ENCODE measurements at regions not wholly inside any gene's neighbourhood (a gene's known extent, or its start where the extent isn't known, plus 50 kb on each side); places are given as distances from the start of the nearest gene placed in this dataset.

DNA sequence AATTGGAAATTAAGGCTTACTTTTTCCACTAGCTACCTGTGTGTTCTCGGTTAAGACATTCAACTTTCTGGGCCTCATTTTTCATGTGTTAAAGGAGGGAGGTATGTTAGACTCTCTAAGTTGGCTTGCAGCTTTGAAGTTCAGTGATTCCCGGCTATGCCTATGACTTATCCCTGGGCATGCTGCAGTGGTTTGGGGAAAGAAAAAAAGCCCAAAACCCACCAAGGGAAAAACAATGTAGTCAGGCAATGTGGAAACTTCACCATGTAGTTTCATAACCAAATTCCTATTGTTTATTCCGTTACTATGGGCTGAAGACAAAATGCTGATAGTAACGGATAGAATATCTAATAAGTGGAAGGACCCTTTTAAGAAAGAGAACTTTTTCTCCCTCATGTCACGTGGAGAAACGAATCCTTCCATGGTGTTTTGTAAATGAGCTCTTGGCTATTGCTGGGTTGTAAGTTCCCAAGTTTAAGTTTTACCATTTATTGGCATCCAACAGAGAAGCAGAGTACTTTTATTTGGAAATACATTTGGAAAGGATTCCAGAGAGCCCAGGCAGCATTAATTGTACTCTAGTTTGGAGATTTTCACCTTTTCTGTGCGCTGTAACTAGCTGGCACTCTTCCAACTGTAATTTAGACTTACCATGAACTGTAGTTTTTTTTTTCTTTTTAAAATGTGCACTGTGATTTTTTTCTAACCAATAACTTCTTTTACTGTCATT lies 84.9 kb upstream of the MPDZ start:
- Mint-ChIP-seq H3K36me3 (no peaks in the 10 kb centered on the region), H3K9me3 (no peaks in the 10 kb centered on the region), H3K27me3 (no peaks in the 10 kb centered on the region), H3K4me1 (no peaks in the 10 kb centered on the region), H3K27ac (no peak overlapping the region), H3K4me3 (no peak overlapping the region)
- ATAC-seq (ENCODE audit: low read depth) (no peak), DNase-seq (no peak)
- POLR2A ChIA-PET = no interaction called here

DNA sequence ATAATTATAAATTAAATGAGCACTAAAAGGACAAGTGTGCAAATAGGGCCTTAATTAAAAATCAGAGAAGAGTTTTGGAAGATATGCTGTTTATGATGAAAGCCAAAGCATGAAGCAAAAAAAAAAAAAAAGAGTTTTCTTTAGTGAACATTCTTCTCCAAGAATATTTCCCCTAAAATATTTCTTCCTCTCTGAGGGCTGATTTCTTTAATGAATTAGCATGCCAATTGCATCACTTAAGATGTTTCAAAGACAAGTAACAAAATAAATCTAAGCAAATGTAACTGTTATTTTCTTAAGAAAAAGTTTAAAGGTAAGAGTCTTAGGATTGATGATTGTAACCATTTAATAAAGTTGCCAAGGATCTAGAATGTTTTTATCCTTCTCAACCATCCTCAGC lies 81.6 kb upstream of the MPDZ start:
- Mint-ChIP-seq H3K27ac (no peak overlapping the region), H3K36me3 (no peaks in the 10 kb centered on the region), H3K4me1 (no peaks in the 10 kb centered on the region), H3K27me3 (no peaks in the 10 kb centered on the region), H3K4me3 (no peak overlapping the region), H3K9me3 (no peaks in the 10 kb centered on the region)
- no peak for DNase-seq
- POLR2A ChIA-PET = no interaction called here
- ATAC-seq (ENCODE audit: low read depth) = no peak

DNA sequence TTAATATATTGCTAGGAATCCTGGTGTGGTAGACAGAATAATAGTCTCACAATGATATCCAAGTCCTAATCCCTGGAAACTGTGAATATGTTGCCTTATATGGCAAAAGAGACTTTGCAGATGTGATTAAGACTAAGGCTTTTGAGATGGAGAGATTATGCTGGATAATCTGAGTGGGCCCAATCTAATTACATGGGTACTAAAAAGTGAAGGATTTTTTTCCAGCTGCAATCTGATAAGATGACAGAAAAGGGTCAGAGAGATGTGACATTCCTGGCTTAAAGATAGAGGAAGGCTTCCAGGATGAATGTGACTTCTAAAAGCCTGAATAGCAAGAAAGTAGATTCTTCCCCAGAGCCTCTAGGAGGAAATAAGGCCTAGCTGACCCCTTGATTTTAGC lies 80.7 kb upstream of the MPDZ start:
- H3K36me3 Mint-ChIP-seq = no peaks in the 10 kb centered on the region
- POLR2A ChIA-PET = no interaction called here
- no peaks in the 10 kb centered on the region for H3K27me3 Mint-ChIP-seq
- DNase-seq (no peak), ATAC-seq (ENCODE audit: low read depth) (no peak)
- H3K4me1 Mint-ChIP-seq = no peaks in the 10 kb centered on the region
- H3K27ac Mint-ChIP-seq = no peak overlapping the region
- no peak overlapping the region for H3K4me3 Mint-ChIP-seq
- no peaks in the 10 kb centered on the region for H3K9me3 Mint-ChIP-seq

DNA sequence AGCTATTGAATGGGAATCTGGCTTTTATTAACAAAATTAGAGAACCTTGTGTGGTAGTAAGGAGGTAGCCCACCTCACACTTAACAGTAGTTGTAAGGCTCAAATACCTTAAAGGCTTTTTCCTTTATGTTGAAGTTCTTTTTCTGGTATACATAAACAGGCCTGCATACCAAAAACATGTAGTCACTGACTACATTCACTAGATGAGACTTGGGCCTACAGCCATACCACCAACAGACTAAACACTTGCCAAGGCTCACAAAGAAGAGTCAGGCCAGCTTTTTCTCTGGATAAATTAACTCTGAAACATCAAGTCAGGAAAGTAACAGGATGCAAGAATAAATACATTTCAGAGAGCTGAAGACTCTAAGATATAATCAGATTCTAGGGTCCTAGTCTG lies 78.6 kb upstream of the MPDZ start:
- no peaks in the 10 kb centered on the region for H3K4me1 Mint-ChIP-seq
- no peaks in the 10 kb centered on the region for H3K36me3 Mint-ChIP-seq
- no peak overlapping the region for H3K4me3 Mint-ChIP-seq
- no peaks in the 10 kb centered on the region for H3K9me3 Mint-ChIP-seq
- no peak for ATAC-seq (ENCODE audit: low read depth)
- POLR2A ChIA-PET = no interaction called here
- H3K27ac Mint-ChIP-seq = no peak overlapping the region
- H3K27me3 Mint-ChIP-seq = no peaks in the 10 kb centered on the region
- DNase-seq = no peak

DNA sequence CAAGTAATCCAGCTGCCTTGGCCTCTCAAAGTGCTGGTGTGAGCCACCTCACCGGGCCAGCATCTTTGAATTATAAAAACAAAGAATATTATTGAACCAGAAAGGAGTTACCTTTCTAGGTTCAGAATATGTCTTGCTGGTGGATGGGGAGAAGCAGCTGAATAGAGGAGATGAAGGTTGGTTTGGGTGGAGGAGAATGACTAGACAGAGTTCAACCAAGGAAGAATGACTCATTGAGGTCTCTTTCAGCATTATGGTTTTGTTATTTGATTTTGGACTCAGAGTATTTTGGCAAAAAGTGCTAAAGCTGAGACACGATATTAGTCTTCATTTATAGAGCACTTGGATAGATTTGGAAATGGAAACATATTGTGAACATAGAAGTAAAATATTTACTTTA lies 75.2 kb upstream of the MPDZ start:
- POLR2A ChIA-PET = no interaction called here
- no peak overlapping the region for H3K27ac Mint-ChIP-seq
- ATAC-seq (ENCODE audit: low read depth) (no peak), DNase-seq (no peak)
- no peaks in the 10 kb centered on the region for H3K36me3 Mint-ChIP-seq
- no peaks in the 10 kb centered on the region for H3K27me3 Mint-ChIP-seq
- H3K4me3 Mint-ChIP-seq = no peak overlapping the region
- H3K4me1 Mint-ChIP-seq = no peaks in the 10 kb centered on the region
- H3K9me3 Mint-ChIP-seq = no peaks in the 10 kb centered on the region

DNA sequence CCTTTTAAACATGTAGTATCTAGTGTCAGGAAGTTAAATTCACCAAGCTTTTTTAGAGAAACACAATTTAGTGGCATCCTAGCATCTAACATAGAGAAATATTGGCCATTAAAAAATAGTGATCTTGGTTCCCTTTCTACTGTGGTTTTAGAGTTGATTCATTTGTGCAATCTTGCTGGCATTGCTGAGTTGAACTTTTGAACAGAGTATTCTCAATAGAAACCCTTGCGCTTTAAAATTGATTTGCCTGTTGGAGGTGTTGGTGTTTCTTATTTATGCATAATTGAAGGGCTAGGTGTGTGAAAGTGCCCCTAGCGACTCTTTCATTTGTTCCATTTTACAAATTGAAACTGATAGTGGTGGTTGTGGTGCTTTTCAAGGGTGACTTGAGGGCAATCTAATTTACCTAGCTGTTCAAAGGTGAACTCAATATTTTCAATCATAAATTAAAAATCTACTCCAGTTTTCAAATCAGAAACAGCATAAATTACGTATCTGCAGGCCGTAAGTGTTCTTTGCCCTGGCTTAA lies 73.0 kb upstream of the MPDZ start:
- H3K36me3 Mint-ChIP-seq = no peaks in the 10 kb centered on the region
- no peak overlapping the region for H3K27ac Mint-ChIP-seq
- no peaks in the 10 kb centered on the region for H3K27me3 Mint-ChIP-seq
- no peak for ATAC-seq (ENCODE audit: low read depth)
- POLR2A ChIA-PET = no interaction called here
- H3K9me3 Mint-ChIP-seq = no peaks in the 10 kb centered on the region
- DNase-seq = no peak
- H3K4me1 Mint-ChIP-seq = no peaks in the 10 kb centered on the region
- H3K4me3 Mint-ChIP-seq = no peak overlapping the region

DNA sequence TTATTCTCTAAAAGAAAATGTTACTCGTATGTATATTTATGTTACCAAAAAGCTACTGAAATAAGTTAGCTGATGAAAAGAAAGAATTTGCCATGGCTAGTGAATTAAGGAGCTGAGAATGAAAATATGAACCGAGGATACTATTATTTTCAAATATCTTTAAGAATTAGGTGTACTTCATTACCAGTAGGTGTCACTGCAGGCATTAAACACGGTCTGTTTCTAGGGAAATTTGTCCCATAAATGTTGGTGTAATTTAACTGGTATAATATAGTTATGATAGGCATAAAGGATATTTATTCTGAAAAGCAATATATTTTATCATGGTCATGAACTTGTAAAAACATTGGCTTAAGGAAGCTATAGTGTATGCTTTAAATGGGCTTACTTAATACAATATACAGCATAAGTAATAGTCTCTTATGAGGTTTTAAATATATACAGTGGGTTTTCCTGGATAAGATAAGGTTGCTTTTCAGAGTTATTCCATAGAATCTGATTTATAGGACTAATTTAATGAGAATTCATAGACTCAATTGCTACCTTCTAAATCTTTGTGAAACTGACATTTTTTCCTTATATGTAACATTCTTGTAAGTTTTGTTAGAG lies 72.4 kb upstream of the MPDZ start:
- DNase-seq (no peak), ATAC-seq (ENCODE audit: low read depth) (no peak)
- Mint-ChIP-seq H3K4me3 (no peak overlapping the region), H3K27ac (no peak overlapping the region), H3K4me1 (no peaks in the 10 kb centered on the region), H3K27me3 (no peaks in the 10 kb centered on the region), H3K9me3 (no peaks in the 10 kb centered on the region), H3K36me3 (no peaks in the 10 kb centered on the region)
- POLR2A ChIA-PET = no interaction called here

DNA sequence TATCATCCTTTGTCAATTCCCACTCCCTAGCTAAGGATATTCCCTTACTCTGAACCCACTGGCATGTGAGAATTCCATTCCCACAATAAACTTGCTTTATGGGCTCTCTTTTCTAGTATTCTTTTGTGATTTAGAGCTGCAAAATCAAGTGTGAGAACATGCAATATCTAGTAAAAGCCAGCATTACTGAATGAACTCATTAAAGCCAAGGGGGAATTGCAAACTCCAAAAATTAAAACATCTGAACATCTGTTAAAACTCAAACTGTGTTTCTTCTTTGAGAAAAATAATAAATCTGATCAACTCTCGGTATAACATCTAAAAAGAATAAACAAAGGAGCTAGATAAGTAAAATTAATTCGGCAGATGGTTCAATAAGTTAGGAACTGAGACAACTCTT lies 53.1 kb upstream of the MPDZ start:
- H3K9me3 Mint-ChIP-seq = peaks cover 2% of the 10 kb centered on the region
- no peak overlapping the region for H3K27ac Mint-ChIP-seq
- H3K4me1 Mint-ChIP-seq = no peaks in the 10 kb centered on the region
- no peaks in the 10 kb centered on the region for H3K27me3 Mint-ChIP-seq
- DNase-seq = no peak
- H3K36me3 Mint-ChIP-seq = no peaks in the 10 kb centered on the region
- H3K4me3 Mint-ChIP-seq = no peak overlapping the region
- ATAC-seq (ENCODE audit: low read depth) = no peak
- POLR2A ChIA-PET = no interaction called here

DNA sequence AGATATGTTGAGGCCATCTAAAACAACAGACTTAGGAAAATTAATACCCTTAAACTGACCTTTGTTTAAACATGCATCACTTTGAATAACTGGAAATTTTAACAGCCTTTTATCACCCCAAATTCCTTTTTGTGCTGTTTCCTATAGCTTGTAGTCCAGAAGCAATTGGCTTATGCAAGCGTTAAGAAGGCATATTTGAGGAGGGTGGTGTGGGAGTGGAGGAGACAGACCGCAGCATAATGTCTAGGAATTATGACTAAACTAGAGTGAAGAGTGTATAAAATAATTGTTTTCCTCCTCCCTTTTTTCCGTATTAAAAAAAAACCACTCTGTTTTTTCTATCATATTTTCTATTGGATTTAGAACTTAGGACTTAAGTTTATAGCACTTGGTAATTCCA lies 51.8 kb upstream of the MPDZ start:
- ATAC-seq (ENCODE audit: low read depth) = no peak

DNA sequence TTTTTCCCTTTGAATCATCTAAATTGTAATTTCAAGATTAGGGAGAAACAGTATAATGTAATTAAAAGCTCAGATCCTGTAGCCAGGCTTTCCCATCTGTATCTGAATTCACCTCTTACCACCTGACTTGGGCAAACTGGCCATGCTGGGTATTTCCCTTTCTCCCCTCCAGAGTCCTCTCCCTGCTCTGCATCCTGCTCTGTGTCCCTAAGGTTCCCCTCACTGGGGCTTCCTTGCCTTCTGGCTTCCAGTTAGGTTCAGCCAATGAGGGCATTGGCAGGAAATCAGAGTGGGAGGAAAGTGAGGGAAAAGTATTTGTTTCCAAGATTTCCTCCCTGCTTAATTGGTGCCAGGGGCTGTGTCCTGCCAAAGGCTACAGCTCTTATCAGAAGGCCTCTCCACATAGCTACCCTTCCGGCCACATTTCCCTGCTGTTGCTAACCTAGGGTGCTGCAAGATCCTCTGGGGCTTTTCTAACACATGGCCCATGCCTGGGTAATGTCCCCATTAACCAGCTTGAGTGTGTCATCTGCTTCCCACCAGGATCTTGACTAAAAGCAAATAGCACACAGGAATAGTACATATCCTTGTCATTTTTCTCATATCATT lies 51.0 kb upstream of the MPDZ start:
- ATAC-seq (ENCODE audit: low read depth) = no peak
- Mint-ChIP-seq H3K36me3 (no peaks in the 10 kb centered on the region), H3K27ac (no peak overlapping the region), H3K4me1 (no peaks in the 10 kb centered on the region), H3K9me3 (no peaks in the 10 kb centered on the region), H3K27me3 (no peaks in the 10 kb centered on the region), H3K4me3 (no peak overlapping the region)
- POLR2A ChIA-PET = no interaction called here
- DNase-seq = no peak

More for the DNA sequence above, 51.8 kb upstream of the MPDZ start:
- no peak for DNase-seq
- no peak overlapping the region for H3K27ac Mint-ChIP-seq
- no peaks in the 10 kb centered on the region for H3K27me3 Mint-ChIP-seq
- no peaks in the 10 kb centered on the region for H3K36me3 Mint-ChIP-seq
- no peaks in the 10 kb centered on the region for H3K4me1 Mint-ChIP-seq
- H3K9me3 Mint-ChIP-seq = peaks cover under 1% of the 10 kb centered on the region
- H3K4me3 Mint-ChIP-seq = no peak overlapping the region
- POLR2A ChIA-PET = no interaction called here

All from activated naive CD8-positive, alpha-beta T cell treated with anti-CD3 and anti-CD28 coated beads, Interleukin-2, amount 10 ng/mL, durations not matched to agents 7 days and 5 days (primary cell).